ENCODE measurements at regions not wholly inside any gene's neighbourhood (a gene's known extent, or its start where the extent isn't known, plus 50 kb on each side); places are given as distances from the start of the nearest gene placed in this dataset.
"Not testable (repeated sequence)": the region's sequence is repeated elsewhere in the genome, so short reads cannot be mapped to it uniquely, and the experiment has no call there.

DNA sequence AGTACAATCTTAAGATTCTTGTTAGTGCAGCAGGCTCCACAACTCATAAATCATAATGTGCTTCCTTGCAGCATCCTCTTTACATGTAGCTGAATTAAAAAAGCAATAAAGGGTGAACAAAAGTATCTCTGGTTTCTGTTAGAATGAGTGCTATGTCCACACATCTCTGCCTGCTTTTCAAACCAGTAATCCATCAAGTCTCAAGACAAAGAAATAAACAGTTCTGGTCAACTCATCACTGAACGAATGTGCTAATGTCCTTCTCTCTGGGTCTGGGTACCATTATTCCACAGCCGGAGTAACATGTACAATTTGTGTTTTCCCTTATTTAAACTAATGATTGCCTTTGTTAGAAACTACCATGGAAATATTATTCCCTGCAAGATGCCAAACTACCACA is 273.0 kb upstream of the USP15 start:
- H3K27ac Mint-ChIP-seq: no peak overlapping the region
- no peak overlapping the region for H3K4me3 Mint-ChIP-seq
- no peaks in the 10 kb centered on the region for H3K27me3 Mint-ChIP-seq
- no peaks in the 10 kb centered on the region for H3K4me1 Mint-ChIP-seq (ENCODE audit: low read depth)
- no peaks in the 10 kb centered on the region for H3K9me3 Mint-ChIP-seq
- no peaks in the 10 kb centered on the region for H3K36me3 Mint-ChIP-seq (ENCODE audit: low read depth)

DNA sequence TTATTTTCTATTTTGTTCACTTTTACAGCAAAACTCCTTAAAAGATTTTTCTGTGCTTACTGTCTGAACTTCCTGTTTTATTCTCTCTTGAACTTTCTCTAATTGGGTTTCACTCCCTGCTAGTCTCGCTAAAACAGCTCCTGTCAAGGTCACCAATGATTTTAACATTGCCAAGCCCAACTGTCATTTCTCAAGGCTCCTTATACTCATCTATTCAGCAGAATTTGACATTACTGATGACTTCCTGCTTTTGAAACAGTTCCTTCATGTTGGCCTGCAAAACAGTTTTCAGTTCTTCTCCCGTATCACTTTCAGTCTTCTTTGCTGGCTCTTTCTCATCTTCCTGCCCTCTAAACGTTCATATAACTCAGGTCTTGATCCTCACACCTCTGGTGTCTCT is 268.5 kb upstream of the USP15 start:
- no peaks in the 10 kb centered on the region for H3K27me3 Mint-ChIP-seq

DNA sequence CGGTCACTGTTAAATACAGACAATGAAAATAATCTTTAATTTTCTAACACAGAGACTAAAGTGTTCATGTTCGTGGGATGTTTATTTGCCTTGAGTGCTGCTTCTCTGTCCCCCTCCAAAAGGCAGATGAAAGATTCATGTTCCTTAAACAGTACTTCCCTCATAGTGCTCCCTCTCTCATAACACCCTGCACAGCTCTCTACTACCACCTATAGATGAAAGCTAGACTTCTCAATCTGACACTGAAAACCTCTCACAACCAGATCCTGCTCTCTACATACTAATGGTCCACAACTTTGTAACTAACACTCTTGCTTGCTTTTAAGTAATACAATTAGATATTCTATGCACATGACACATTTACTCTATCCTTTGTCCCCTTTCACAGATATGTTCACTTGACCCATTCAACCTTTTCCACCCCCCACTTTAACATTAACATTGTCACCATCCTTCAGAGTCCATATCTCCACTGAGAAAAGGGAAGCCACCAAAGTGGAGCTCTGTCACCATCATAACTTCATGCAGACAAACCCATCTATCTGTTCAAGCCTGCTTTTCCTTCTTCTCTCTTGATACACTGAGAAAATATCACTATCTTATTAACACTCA is 266.4 kb upstream of the USP15 start:
- no peak overlapping the region for H3K4me3 Mint-ChIP-seq
- H3K4me1 Mint-ChIP-seq (ENCODE audit: low read depth): no peaks in the 10 kb centered on the region
- no peaks in the 10 kb centered on the region for H3K9me3 Mint-ChIP-seq
- peaks cover 5% of the 10 kb centered on the region for H3K27me3 Mint-ChIP-seq
- no peak overlapping the region for H3K27ac Mint-ChIP-seq
- no peaks in the 10 kb centered on the region for H3K36me3 Mint-ChIP-seq (ENCODE audit: low read depth)

More for the DNA sequence above, 268.5 kb upstream of the USP15 start:
- H3K4me3 Mint-ChIP-seq: no peak overlapping the region
- H3K9me3 Mint-ChIP-seq: no peaks in the 10 kb centered on the region
- no peak overlapping the region for H3K27ac Mint-ChIP-seq
- no peaks in the 10 kb centered on the region for H3K36me3 Mint-ChIP-seq (ENCODE audit: low read depth)
- H3K4me1 Mint-ChIP-seq (ENCODE audit: low read depth): no peaks in the 10 kb centered on the region

DNA sequence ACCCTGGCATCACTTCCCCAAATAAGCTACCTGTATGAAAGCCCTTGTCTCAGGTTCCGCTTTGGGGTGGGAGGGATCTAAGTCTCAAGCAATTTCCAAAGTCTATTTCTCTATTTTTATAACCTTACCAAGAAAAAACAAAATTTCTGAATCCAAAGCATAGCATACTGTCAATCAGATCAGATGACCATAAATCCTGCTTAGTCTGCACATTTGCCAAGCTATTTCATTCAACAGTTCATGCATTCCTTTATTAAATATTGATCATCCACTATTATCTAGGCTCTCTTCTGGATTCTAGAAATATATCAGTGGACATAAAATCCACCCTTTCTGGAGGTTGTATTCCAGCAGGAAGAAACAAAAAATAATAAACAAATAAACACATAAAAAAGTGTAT is 263.5 kb upstream of the USP15 start:
- Mint-ChIP-seq H3K36me3 (ENCODE audit: low read depth) (no peaks in the 10 kb centered on the region), H3K27ac (no peak overlapping the region), H3K9me3 (no peaks in the 10 kb centered on the region), H3K4me1 (ENCODE audit: low read depth) (no peaks in the 10 kb centered on the region), H3K4me3 (no peak overlapping the region), H3K27me3 (peaks cover 5% of the 10 kb centered on the region)

DNA sequence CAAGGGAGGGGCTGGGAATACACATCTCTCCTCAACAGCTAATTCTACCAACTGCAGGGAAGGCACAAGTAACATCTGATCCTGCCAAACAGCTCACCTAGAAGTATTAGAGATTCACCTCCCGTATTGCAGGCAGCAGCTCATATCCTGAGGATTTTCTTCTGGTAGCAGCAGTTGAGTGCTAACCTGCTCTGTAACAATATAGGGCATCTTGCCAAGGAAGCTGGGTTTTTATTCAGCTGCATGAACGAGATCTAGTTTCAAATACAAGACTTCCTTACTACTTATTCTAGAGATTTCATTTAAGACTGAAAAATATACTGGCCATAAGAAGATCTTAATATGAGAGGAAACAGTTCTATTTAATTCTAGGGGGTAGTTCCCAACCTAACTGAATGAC is 261.4 kb upstream of the USP15 start:
- no peak overlapping the region for H3K4me3 Mint-ChIP-seq
- H3K4me1 Mint-ChIP-seq (ENCODE audit: low read depth): no peaks in the 10 kb centered on the region
- no peak overlapping the region for H3K27ac Mint-ChIP-seq
- no peaks in the 10 kb centered on the region for H3K9me3 Mint-ChIP-seq
- no peaks in the 10 kb centered on the region for H3K36me3 Mint-ChIP-seq (ENCODE audit: low read depth)
- H3K27me3 Mint-ChIP-seq: peaks cover 5% of the 10 kb centered on the region

DNA sequence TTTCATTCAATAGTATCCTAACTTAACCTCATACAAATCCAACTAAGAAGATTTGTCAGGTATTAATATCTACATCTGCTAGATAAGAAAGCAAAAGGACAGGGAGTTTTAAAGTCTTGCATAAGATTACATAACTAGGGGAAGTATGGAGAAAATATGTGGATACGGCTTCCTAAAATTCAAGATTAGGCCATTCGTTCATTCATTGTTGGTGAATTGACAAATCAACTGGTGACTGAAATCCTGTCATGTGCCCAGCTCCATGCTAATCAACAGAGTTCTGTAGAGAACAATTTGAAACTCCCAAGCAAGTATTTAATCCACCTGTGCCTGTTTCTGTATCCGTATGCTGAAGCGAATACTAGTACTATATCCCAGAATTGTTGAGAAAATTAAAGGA is 260.9 kb upstream of the USP15 start:
- Mint-ChIP-seq H3K9me3 (no peaks in the 10 kb centered on the region), H3K27me3 (peaks cover 5% of the 10 kb centered on the region), H3K4me3 (no peak overlapping the region), H3K4me1 (ENCODE audit: low read depth) (no peaks in the 10 kb centered on the region), H3K27ac (no peak overlapping the region), H3K36me3 (ENCODE audit: low read depth) (no peaks in the 10 kb centered on the region)

DNA sequence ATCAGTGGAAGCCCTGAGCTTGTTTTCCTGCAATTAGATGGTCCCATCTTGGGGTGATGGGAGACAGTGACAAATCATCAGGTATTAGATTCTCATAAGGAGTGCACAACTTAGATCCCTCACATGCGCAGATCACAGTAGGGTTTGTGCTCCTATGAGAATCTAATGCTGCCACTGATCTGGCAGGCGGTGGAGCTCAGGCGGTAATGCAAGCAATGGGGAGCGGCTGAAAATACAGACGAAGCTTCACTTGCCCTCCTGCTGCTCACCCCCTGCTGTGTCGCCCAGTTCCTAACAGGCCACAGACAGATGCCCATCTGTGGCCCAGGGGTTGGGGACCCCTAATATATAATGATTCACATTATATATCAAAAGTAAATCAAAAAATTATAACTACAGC is 258.8 kb upstream of the USP15 start:
- Mint-ChIP-seq H3K27me3 (peaks cover 5% of the 10 kb centered on the region), H3K4me3 (no peak overlapping the region)

DNA sequence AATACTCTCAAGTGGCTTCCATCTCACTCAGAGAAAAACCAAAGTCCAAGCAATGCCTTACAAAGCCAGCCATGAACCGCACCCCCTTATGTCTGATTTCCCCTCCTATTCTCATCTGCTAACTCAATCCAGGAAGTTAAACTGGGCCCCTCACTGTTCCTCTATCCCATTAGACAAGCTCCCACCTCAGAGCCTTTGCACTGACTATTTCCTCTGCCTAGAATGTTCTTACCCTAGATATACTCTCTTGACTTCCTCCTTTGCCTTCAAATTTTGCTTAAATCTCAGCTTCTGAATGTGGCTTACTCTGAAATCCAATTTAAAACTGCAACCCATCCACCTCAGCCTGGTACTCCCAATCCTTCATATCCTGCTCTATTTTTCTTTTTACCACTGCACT is 257.0 kb upstream of the USP15 start:
- no peaks in the 10 kb centered on the region for H3K9me3 Mint-ChIP-seq
- no peak overlapping the region for H3K27ac Mint-ChIP-seq
- no peaks in the 10 kb centered on the region for H3K36me3 Mint-ChIP-seq (ENCODE audit: low read depth)
- no peaks in the 10 kb centered on the region for H3K4me1 Mint-ChIP-seq (ENCODE audit: low read depth)
- H3K4me3 Mint-ChIP-seq: no peak overlapping the region
- no peaks in the 10 kb centered on the region for H3K27me3 Mint-ChIP-seq

More for the DNA sequence above, 258.8 kb upstream of the USP15 start:
- no peaks in the 10 kb centered on the region for H3K36me3 Mint-ChIP-seq (ENCODE audit: low read depth)
- H3K27ac Mint-ChIP-seq: no peak overlapping the region
- H3K9me3 Mint-ChIP-seq: no peaks in the 10 kb centered on the region
- no peaks in the 10 kb centered on the region for H3K4me1 Mint-ChIP-seq (ENCODE audit: low read depth)

DNA sequence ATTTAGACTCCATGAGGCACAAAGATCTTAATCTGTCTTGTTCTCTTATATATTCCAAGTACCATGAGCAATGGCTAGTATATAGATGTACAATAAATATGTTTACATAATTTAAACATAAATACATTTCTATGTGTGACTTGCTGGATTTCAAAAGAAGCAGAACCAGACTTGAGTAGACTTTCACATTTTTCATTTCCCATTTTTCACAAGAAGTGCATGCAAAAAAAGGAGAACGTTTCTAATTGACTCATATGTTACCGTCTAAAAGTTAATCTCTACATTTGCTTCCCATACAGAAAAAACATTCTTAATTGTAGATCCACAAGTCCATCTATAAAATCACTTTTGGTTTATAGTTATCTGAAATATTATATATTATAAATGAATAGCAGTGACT is 256.5 kb upstream of the USP15 start:
- no peaks in the 10 kb centered on the region for H3K9me3 Mint-ChIP-seq
- no peaks in the 10 kb centered on the region for H3K4me1 Mint-ChIP-seq (ENCODE audit: low read depth)
- no peaks in the 10 kb centered on the region for H3K36me3 Mint-ChIP-seq (ENCODE audit: low read depth)
- no peaks in the 10 kb centered on the region for H3K27me3 Mint-ChIP-seq
- no peak overlapping the region for H3K4me3 Mint-ChIP-seq
- no peak overlapping the region for H3K27ac Mint-ChIP-seq

DNA sequence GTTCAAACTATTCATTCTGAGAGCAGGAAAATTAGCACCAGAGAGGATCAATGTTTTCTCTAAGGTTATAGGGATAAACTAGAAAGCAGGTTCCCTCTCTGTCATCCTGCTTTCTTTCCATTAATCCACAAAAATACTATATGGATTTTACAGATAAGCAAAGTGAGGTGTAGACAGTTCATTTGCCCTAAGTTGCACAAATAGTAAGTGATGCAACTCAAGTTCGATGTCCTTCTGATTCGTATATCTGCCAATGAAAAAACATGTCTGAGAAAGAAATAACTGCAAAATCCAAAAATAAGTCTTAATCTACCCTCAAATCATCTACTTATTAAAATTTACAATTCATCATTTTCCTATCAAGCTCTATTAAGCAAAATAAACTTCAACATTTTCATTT is 254.6 kb upstream of the USP15 start:
- Mint-ChIP-seq H3K36me3 (ENCODE audit: low read depth) (no peaks in the 10 kb centered on the region), H3K4me3 (no peak overlapping the region), H3K27ac (no peak overlapping the region), H3K4me1 (ENCODE audit: low read depth) (no peaks in the 10 kb centered on the region), H3K9me3 (no peaks in the 10 kb centered on the region), H3K27me3 (no peaks in the 10 kb centered on the region)

DNA sequence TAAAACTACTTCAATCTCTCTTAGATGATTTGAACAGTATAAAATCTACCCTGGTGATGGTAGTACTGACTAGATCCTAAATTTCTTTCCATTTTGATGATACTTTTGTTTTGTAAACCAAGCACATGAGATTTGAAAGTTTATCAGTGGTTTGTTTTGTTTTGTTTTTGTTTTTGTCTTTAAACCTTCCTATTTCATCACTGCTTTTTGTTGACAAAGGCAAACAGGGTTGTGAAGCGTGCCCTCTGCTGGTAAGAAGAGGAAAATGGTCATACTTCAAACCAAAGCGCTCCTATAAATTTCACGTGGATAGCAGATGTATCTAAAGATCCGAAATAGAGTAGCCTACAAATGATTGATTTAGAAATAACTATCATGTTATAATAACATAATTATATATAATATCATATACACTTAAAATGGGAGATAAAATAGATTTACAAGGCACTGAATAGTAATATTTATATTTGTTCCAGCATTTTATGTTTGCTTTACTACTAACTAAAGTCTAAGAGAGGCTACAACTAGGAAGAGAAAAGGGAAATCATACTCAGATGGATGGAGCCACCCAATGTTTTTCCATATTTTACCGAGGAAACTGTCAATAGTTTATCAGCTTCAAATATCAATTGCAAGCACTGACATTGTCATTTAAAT is 254.0 kb upstream of the USP15 start:
- H3K4me1 Mint-ChIP-seq (ENCODE audit: low read depth): no peaks in the 10 kb centered on the region
- no peak overlapping the region for H3K27ac Mint-ChIP-seq
- no peaks in the 10 kb centered on the region for H3K36me3 Mint-ChIP-seq (ENCODE audit: low read depth)
- no peaks in the 10 kb centered on the region for H3K27me3 Mint-ChIP-seq
- no peak overlapping the region for H3K4me3 Mint-ChIP-seq
- no peaks in the 10 kb centered on the region for H3K9me3 Mint-ChIP-seq

DNA sequence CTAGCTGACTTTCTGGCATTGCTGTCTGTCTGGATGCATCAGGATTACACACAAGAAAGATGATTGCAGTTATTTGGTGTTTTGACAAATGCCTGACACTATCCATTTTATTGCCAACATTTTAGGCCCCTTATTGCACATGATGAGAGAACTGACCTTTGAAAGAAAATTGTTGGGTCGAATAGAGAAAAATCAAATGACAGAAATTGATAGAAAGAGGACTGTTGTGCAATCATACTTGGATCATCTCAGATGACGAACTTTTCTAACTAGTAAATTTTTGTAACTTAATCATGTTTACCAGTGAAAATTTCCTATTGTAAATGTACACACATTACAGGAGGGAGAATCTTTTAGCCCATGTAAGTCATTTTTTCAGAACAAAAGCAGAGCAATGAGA is 251.5 kb upstream of the USP15 start:
- Mint-ChIP-seq H3K4me3 (no peak overlapping the region), H3K9me3 (no peaks in the 10 kb centered on the region), H3K27me3 (no peaks in the 10 kb centered on the region), H3K36me3 (ENCODE audit: low read depth) (no peaks in the 10 kb centered on the region), H3K27ac (no peak overlapping the region), H3K4me1 (ENCODE audit: low read depth) (no peaks in the 10 kb centered on the region)

DNA sequence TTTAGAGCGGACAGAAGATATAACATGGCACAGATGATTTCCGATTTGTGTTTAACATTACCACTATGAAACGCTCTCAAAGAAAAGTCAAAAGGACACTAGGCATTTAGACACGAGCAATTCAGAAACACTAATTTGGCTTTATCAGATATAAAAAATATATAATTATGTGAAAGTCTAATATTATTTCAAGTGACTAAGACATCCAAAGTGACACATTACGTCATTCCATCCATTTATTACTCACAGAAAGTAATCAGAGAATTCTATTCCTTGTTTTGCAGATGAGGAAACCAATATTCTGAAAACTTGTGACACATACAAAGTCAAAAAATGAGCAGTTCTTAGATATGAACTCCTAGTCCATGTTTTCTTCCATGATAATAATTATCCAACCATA is 250.8 kb upstream of the USP15 start:
- H3K4me3 Mint-ChIP-seq: no peak overlapping the region
- H3K9me3 Mint-ChIP-seq: no peaks in the 10 kb centered on the region
- H3K27me3 Mint-ChIP-seq: no peaks in the 10 kb centered on the region
- H3K4me1 Mint-ChIP-seq (ENCODE audit: low read depth): no peaks in the 10 kb centered on the region
- no peaks in the 10 kb centered on the region for H3K36me3 Mint-ChIP-seq (ENCODE audit: low read depth)
- H3K27ac Mint-ChIP-seq: no peak overlapping the region

DNA sequence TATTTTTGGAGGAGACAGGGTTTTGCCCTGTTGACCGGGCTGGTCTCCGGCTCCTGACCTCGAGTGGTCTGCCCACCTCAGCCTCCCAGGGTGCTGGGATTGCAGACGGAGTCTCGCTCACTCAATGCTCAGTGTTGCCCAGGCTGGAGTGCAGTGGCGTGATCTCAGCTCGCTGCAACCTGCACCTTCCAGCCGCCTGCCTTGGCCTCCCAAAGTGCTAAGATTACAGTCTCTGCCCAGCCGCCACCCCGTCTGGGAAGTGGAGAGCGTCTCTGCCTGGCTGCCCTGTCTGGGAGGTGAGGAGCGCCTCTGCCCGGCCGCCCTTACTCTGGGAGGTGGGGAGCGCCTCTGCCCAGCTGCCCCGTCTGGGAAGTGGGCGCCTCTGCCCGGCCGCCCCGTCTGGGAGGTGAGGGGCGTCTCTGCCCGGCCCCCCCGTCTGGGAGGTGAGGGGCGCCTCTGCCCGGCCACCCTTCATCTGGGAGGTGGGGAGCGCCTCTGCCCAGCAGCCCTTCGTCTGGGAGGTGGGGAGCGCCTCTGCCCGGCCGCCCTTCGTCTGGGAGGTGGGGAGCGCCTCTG is 249.8 kb upstream of the USP15 start:
- not testable (repeated sequence) for H3K4me3 Mint-ChIP-seq

DNA sequence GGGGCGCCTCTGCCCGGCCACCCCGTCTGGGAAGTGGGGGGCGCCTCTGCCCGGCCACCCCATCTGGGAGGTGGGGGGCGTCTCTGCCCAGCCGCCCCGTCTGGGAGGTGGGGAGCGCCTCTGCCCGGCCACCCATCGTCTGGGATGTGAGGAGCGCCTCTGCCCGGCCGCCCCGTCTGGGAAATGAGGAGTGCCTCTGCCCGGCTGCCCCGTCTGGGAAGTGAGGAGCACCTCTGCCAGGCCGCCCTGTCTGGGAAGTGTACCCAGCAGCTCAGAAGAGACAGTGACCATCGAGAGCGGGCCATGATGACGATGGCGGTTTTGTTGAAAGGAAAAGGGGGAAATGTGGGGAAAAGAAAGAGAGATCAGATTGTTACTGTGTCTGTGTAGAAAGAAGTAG is 249.2 kb upstream of the USP15 start:
- H3K27me3 Mint-ChIP-seq; H3K4me1 Mint-ChIP-seq (ENCODE audit: low read depth); H3K9me3 Mint-ChIP-seq; H3K36me3 Mint-ChIP-seq (ENCODE audit: low read depth); H3K4me3 Mint-ChIP-seq; H3K27ac Mint-ChIP-seq: not testable (repeated sequence)

More for the DNA sequence above, 249.8 kb upstream of the USP15 start:
- H3K4me1 Mint-ChIP-seq (ENCODE audit: low read depth); H3K27me3 Mint-ChIP-seq; H3K9me3 Mint-ChIP-seq; H3K36me3 Mint-ChIP-seq (ENCODE audit: low read depth); H3K27ac Mint-ChIP-seq: not testable (repeated sequence)

DNA sequence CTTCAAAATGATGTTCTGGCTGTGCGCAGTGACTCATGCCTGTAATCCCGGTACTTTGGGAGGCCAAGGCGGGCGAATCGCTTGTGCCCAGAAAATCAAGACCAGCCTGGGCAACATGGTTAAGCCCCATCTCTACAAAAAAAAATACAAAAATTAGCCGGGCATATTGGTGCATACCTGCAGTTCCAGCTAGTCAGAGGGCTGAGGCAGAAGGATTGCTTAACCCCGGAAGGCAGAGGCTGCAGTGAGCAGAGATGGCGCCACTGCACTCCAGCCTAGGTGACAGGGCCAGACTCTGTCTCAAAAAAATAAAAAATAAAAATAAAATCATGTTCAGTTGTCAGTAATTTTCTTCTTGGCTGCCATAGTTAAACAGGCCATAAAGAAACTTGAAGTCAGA is 245.9 kb upstream of the USP15 start:
- H3K4me3 Mint-ChIP-seq: no peak overlapping the region
- no peaks in the 10 kb centered on the region for H3K36me3 Mint-ChIP-seq (ENCODE audit: low read depth)
- H3K4me1 Mint-ChIP-seq (ENCODE audit: low read depth): no peaks in the 10 kb centered on the region
- H3K27me3 Mint-ChIP-seq: no peaks in the 10 kb centered on the region
- no peak overlapping the region for H3K27ac Mint-ChIP-seq
- H3K9me3 Mint-ChIP-seq: no peaks in the 10 kb centered on the region
